Skeletal muscle satellite cell (primary cell): ENCODE measurements at regions not wholly inside any gene's neighbourhood (a gene's known extent, or its start where the extent isn't known, plus 50 kb on each side); places are given as distances from the start of the nearest gene placed in this dataset.
A peak's percentile ranks its signal among the peaks of the same experiment; 100 is the strongest.

Experiments used
- H3K27me3 ChIP-seq: 2 replicates; pipeline ENCODE4 v1.7.0; 2013; ENCODE audit warnings: low read length; ENCODE audit not compliant: control insufficient read depth, insufficient read depth
- H3K36me3 ChIP-seq: 2 replicates; pipeline ENCODE4 v1.7.0; 2013; ENCODE audit warnings: mild to moderate bottlenecking, control low read depth, low read length; ENCODE audit not compliant: insufficient read depth
- H3K4me1 ChIP-seq: 2 replicates; pipeline ENCODE4 v1.7.0; 2013; ENCODE audit warnings: low read length; ENCODE audit not compliant: control insufficient read depth, insufficient read depth
- H3K4me2 ChIP-seq: 2 replicates; pipeline ENCODE4 v1.7.0; 2013; ENCODE audit warnings: mild to moderate bottlenecking, low read length
- H3K4me3 ChIP-seq: 2 replicates; pipeline ENCODE4 v1.7.0; 2013; ENCODE audit warnings: low read length
- H3K9ac ChIP-seq: 2 replicates; pipeline ENCODE4 v1.7.0; 2013; ENCODE audit warnings: mild to moderate bottlenecking, low read depth, low read length, moderate library complexity
- H3K9me3 ChIP-seq: replicated peaks from 2 replicates; pipeline ENCODE4 v1.7.0; 2013; ENCODE audit warnings: mild to moderate bottlenecking, control low read depth, low read length

GRCh38 chr13:50071379-50071778 is 56.1 kb downstream of the KCNRG start:
- H3K4me3 ChIP-seq, result peak overlapping the region; percentile 1
- peaks cover 52% of the 10 kb centered on the region for H3K4me1 ChIP-seq
- H3K36me3 ChIP-seq, result peaks cover 10% of the 10 kb centered on the region
- no peaks in the 10 kb centered on the region for H3K9me3 ChIP-seq
- no peaks in the 10 kb centered on the region for H3K27me3 ChIP-seq
- peak overlapping the region; percentile 59 for H3K4me2 ChIP-seq
- H3K9ac ChIP-seq, result peak overlapping the region; percentile 37

- Histone ChIP-seq H3K9ac (peak overlapping the region; percentile 43), H3K36me3 (peaks cover 3% of the 10 kb centered on the region), H3K27me3 (no peaks in the 10 kb centered on the region), H3K4me3 (no peak overlapping the region), H3K9me3 (no peaks in the 10 kb centered on the region), H3K4me2 (peak overlapping the region; percentile 30), H3K4me1 (peaks cover 61% of the 10 kb centered on the region)
Measured at GRCh38 chr13:50072676-50073075, 57.4 kb downstream of the KCNRG start.

- H3K4me1 ChIP-seq, result peaks cover 67% of the 10 kb centered on the region
Measured at GRCh38 chr13:50073340-50073739, 58.1 kb downstream of the KCNRG start.

GRCh38 chr13:50074843-50075242 is 59.6 kb downstream of the KCNRG start:
- Histone ChIP-seq H3K9me3 (no peaks in the 10 kb centered on the region), H3K27me3 (no peaks in the 10 kb centered on the region), H3K9ac (peak overlapping the region; percentile 26), H3K4me3 (no peak overlapping the region), H3K36me3 (no peaks in the 10 kb centered on the region), H3K4me2 (peak overlapping the region; percentile 78), H3K4me1 (peaks cover 62% of the 10 kb centered on the region)

More at GRCh38 chr13:50073340-50073739, 58.1 kb downstream of the KCNRG start:
- no peaks in the 10 kb centered on the region for H3K36me3 ChIP-seq
- no peaks in the 10 kb centered on the region for H3K9me3 ChIP-seq
- H3K4me3 ChIP-seq, result no peak overlapping the region
- H3K9ac ChIP-seq, result peak overlapping the region; percentile 43
- H3K4me2 ChIP-seq, result no peak overlapping the region
- no peaks in the 10 kb centered on the region for H3K27me3 ChIP-seq

GRCh38 chr13:50075619-50076097 is 60.4 kb downstream of the KCNRG start:
- peak overlapping the region; percentile 78 for H3K4me2 ChIP-seq
- no peaks in the 10 kb centered on the region for H3K9me3 ChIP-seq
- no peak overlapping the region for H3K9ac ChIP-seq
- no peaks in the 10 kb centered on the region for H3K27me3 ChIP-seq
- no peaks in the 10 kb centered on the region for H3K36me3 ChIP-seq
- H3K4me1 ChIP-seq, result peaks cover 55% of the 10 kb centered on the region
- no peak overlapping the region for H3K4me3 ChIP-seq

GRCh38 chr13:50077431-50077830 is 62.2 kb downstream of the KCNRG start:
- no peaks in the 10 kb centered on the region for H3K9me3 ChIP-seq
- peaks cover 38% of the 10 kb centered on the region for H3K4me1 ChIP-seq
- H3K27me3 ChIP-seq, result no peaks in the 10 kb centered on the region
- H3K36me3 ChIP-seq, result no peaks in the 10 kb centered on the region
- peak overlapping the region; percentile 78 for H3K4me2 ChIP-seq
- peak overlapping the region; percentile 38 for H3K4me3 ChIP-seq
- H3K9ac ChIP-seq, result peak overlapping the region; percentile 93

GRCh38 chr13:50078231-50078894 is 63.1 kb downstream of the KCNRG start:
- H3K4me1 ChIP-seq, result peaks cover 36% of the 10 kb centered on the region
- peak overlapping the region; percentile 93 for H3K9ac ChIP-seq
- no peaks in the 10 kb centered on the region for H3K27me3 ChIP-seq
- H3K4me3 ChIP-seq, result peak overlapping the region; percentile 93
- H3K36me3 ChIP-seq, result no peaks in the 10 kb centered on the region
- H3K4me2 ChIP-seq, result peak overlapping the region; percentile 78
- no peaks in the 10 kb centered on the region for H3K9me3 ChIP-seq

- H3K4me2 ChIP-seq, result peak overlapping the region; percentile 78
- peak overlapping the region; percentile 93 for H3K4me3 ChIP-seq
- H3K9me3 ChIP-seq, result no peaks in the 10 kb centered on the region
- H3K27me3 ChIP-seq, result no peaks in the 10 kb centered on the region
- peak overlapping the region; percentile 93 for H3K9ac ChIP-seq
- H3K36me3 ChIP-seq, result no peaks in the 10 kb centered on the region
- H3K4me1 ChIP-seq, result peaks cover 34% of the 10 kb centered on the region
Measured at GRCh38 chr13:50078895-50079654, 63.8 kb downstream of the KCNRG start.

GRCh38 chr13:50079655-50080202 is 64.5 kb downstream of the KCNRG start:
- peak overlapping the region; percentile 93 for H3K4me3 ChIP-seq
- H3K4me1 ChIP-seq, result peaks cover 33% of the 10 kb centered on the region
- H3K27me3 ChIP-seq, result no peaks in the 10 kb centered on the region
- no peaks in the 10 kb centered on the region for H3K9me3 ChIP-seq
- peak overlapping the region; percentile 93 for H3K9ac ChIP-seq
- peak overlapping the region; percentile 78 for H3K4me2 ChIP-seq
- no peaks in the 10 kb centered on the region for H3K36me3 ChIP-seq

- Histone ChIP-seq H3K4me2 (peak overlapping the region; percentile 78), H3K4me3 (peak overlapping the region; percentile 93), H3K9ac (peak overlapping the region; percentile 93), H3K9me3 (no peaks in the 10 kb centered on the region), H3K27me3 (no peaks in the 10 kb centered on the region), H3K4me1 (peaks cover 35% of the 10 kb centered on the region), H3K36me3 (no peaks in the 10 kb centered on the region)
Measured at GRCh38 chr13:50080203-50080910, 65.1 kb downstream of the KCNRG start.
